Parathyroid adenoma (tissue), 2 donors: ENCODE measurements at regions not wholly inside any gene's neighbourhood (a gene's known extent, or its start where the extent isn't known, plus 50 kb on each side); places are given as distances from the start of the nearest gene placed in this dataset.

ENCODE experiments used
- H2AFZ ChIP-seq: fragments of 300-600 bp; sonication (generic); one replicate; pipeline ENCODE4 v1.7.0; 2017; ENCODE audit warnings: antibody characterized with exemption, mild to moderate bottlenecking
- H3K27ac ChIP-seq: fragments of 300-600 bp; sonication (generic); one replicate; pipeline ENCODE4 v1.7.0; 2017
- H3K27me3 ChIP-seq: fragments of 300-600 bp; sonication (generic); one replicate; pipeline ENCODE4 v1.7.0; 2017; ENCODE audit warnings: low read length; ENCODE audit not compliant: control insufficient read depth, insufficient read depth
- H3K36me3 ChIP-seq: fragments of 300-600 bp; sonication (generic); one replicate; pipeline ENCODE4 v1.7.0; 2017; ENCODE audit warnings: low read length; ENCODE audit not compliant: control insufficient read depth, insufficient read depth
- H3K4me1 ChIP-seq: fragments of 300-600 bp; sonication (generic); one replicate; pipeline ENCODE4 v1.7.0; 2017; ENCODE audit warnings: control low read depth
- H3K4me2 ChIP-seq: fragments of 300-600 bp; sonication (generic); one replicate; pipeline ENCODE4 v1.7.0; 2017; ENCODE audit warnings: low read length
- H3K4me3 ChIP-seq: fragments of 300-600 bp; sonication (generic); one replicate; pipeline ENCODE4 v1.7.0; 2017; ENCODE audit warnings: low read depth, low read length
- H3K79me2 ChIP-seq: fragments of 300-600 bp; sonication (generic); one replicate; pipeline ENCODE4 v1.7.0; 2017; ENCODE audit warnings: control low read depth
- H3K9ac ChIP-seq: fragments of 300-600 bp; sonication (generic); one replicate; pipeline ENCODE4 v1.7.0; 2017; ENCODE audit warnings: mild to moderate bottlenecking
- H3K9me3 ChIP-seq: fragments of 300-600 bp; sonication (generic); one replicate; pipeline ENCODE4 v1.7.0; 2017; ENCODE audit warnings: low read length; ENCODE audit not compliant: control insufficient read depth
- TF ChIP-seq, protein P1 (sequence below): fragments of 300-600 bp; sonication (generic); IDR thresholded peaks from one replicate; pipeline ENCODE4 v1.7.0; 2017; ENCODE audit warnings: antibody characterized with exemption, mild to moderate bottlenecking
- donor health status: primary hyperparathyroidism.

DNA sequence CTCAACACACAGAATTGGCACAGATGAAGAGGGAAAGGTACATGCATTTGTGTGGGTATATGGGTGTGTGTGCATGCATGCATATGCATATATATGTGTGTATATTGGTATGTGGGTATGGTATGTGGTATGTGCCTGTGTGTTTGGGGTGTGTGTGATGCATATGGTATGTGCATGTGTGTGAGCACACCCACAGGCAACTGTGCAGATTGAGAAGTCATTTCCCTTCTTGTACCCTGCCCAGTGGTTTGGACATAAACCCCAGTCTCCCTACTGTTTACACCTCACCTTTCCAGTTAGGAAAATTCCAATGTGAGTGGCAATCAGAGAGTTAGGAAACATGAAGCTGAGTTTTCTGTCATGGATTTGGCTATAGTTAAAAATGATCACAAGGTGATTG, 178.0 kb downstream of the NXNL2 start:
- Histone ChIP-seq H3K4me2 (no peak overlapping the region), H3K36me3 (no peaks in the 10 kb centered on the region), H3K79me2 (no peaks in the 10 kb centered on the region), H3K9me3 (no peaks in the 10 kb centered on the region), H3K27ac (no peak overlapping the region), H2AFZ (no peak overlapping the region), H3K9ac (no peak overlapping the region), H3K4me3 (no peak overlapping the region), H3K4me1 (no peaks in the 10 kb centered on the region), H3K27me3 (no peaks in the 10 kb centered on the region)
- TF ChIP-seq, protein P1, sequence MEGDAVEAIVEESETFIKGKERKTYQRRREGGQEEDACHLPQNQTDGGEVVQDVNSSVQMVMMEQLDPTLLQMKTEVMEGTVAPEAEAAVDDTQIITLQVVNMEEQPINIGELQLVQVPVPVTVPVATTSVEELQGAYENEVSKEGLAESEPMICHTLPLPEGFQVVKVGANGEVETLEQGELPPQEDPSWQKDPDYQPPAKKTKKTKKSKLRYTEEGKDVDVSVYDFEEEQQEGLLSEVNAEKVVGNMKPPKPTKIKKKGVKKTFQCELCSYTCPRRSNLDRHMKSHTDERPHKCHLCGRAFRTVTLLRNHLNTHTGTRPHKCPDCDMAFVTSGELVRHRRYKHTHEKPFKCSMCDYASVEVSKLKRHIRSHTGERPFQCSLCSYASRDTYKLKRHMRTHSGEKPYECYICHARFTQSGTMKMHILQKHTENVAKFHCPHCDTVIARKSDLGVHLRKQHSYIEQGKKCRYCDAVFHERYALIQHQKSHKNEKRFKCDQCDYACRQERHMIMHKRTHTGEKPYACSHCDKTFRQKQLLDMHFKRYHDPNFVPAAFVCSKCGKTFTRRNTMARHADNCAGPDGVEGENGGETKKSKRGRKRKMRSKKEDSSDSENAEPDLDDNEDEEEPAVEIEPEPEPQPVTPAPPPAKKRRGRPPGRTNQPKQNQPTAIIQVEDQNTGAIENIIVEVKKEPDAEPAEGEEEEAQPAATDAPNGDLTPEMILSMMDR, result no peak

- Histone ChIP-seq H3K4me1 (no peaks in the 10 kb centered on the region), H3K9me3 (no peaks in the 10 kb centered on the region), H3K9ac (no peak overlapping the region), H3K4me2 (no peak overlapping the region), H2AFZ (no peak overlapping the region), H3K27ac (no peak overlapping the region), H3K27me3 (no peaks in the 10 kb centered on the region), H3K4me3 (no peak overlapping the region), H3K36me3 (no peaks in the 10 kb centered on the region), H3K79me2 (no peaks in the 10 kb centered on the region)
- TF ChIP-seq, protein P1, result no peak
Measured at GRCh38 chr9:88716596-88717290, 181.8 kb downstream of the NXNL2 start.

- H3K27me3 ChIP-seq, result no peaks in the 10 kb centered on the region
- H3K9me3 ChIP-seq, result no peaks in the 10 kb centered on the region
- H2AFZ ChIP-seq, result no peak overlapping the region
- no peak overlapping the region for H3K9ac ChIP-seq
- no peaks in the 10 kb centered on the region for H3K36me3 ChIP-seq
- no peak overlapping the region for H3K4me2 ChIP-seq
- H3K4me1 ChIP-seq, result no peaks in the 10 kb centered on the region
- H3K79me2 ChIP-seq, result no peaks in the 10 kb centered on the region
- H3K4me3 ChIP-seq, result no peak overlapping the region
- TF ChIP-seq, protein P1, result no peak
- no peak overlapping the region for H3K27ac ChIP-seq
Measured at GRCh38 chr9:88721025-88721424, 186.0 kb downstream of the NXNL2 start.

- Histone ChIP-seq H3K9ac (no peak overlapping the region), H3K4me3 (no peak overlapping the region), H3K36me3 (no peaks in the 10 kb centered on the region), H3K27me3 (no peaks in the 10 kb centered on the region), H2AFZ (no peak overlapping the region), H3K4me2 (no peak overlapping the region), H3K27ac (no peak overlapping the region), H3K79me2 (no peaks in the 10 kb centered on the region), H3K9me3 (no peaks in the 10 kb centered on the region), H3K4me1 (no peaks in the 10 kb centered on the region)
- TF ChIP-seq, protein P1, result no peak
Measured at GRCh38 chr9:88721495-88722279, 186.7 kb downstream of the NXNL2 start.
